ENCODE measurements at regions not wholly inside any gene's neighbourhood (a gene's known extent, or its start where the extent isn't known, plus 50 kb on each side); places are given as distances from the start of the nearest gene placed in this dataset.

DNA sequence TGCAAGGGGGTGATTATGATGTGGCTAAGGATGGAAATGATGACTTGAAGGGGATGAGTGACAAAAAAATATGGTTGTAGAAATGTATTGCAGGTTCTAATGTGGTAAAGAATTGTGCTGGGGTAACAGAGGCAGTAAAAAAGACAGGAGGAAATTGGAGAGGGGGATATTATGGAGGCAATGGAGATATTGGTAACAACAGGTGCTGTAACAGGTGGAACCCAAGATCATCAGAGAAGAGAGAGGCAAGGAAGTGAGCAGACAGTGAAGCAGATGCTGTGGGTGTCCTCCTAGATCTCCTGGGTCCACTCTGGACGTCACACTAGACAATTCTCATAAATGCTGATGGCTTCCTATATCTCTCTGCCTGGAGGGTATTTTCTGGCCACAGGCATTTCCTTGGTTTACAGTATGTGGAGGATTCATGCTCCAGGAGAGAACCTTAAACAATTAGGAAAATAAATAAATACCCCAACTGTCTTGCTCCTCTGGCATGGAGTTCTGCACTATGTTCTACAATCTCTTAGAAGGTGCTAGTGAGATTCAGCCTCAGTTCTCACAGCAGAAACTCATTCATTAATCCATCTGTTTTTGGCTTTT is 620.3 kb upstream of the PLXNA2 start:
- ChIA-PET CTCF (no interaction called here), POLR2A (no interaction called here)
- no peak for DNase-seq (ENCODE audit: extremely low spot score)
- TF ChIP-seq SUZ12 (IDR thresholded peaks at IDR 0.05) = no peak
- no peak for TF ChIP-seq ELF4 (IDR thresholded peaks at IDR 0.05)
- no peak for TF ChIP-seq HDGF (IDR thresholded peaks at IDR 0.05; ENCODE audit: borderline replicate concordance)
- no peak for TF ChIP-seq FOXM1 (IDR thresholded peaks at IDR 0.05; ENCODE audit: borderline replicate concordance)
- TF ChIP-seq CTBP1 (IDR thresholded peaks at IDR 0.05; ENCODE audit: borderline replicate concordance) = no peak
- TF ChIP-seq SP1 (IDR thresholded peaks at IDR 0.05) = no peak
- no peak for TF ChIP-seq L3MBTL2 (conservative IDR thresholded peaks at IDR 0.05)
- TF ChIP-seq LEF1 (IDR thresholded peaks at IDR 0.05; ENCODE audit: borderline replicate concordance) = no peak
- no peak for TF ChIP-seq TARDBP (IDR thresholded peaks at IDR 0.05)
- TF ChIP-seq, protein P1, sequence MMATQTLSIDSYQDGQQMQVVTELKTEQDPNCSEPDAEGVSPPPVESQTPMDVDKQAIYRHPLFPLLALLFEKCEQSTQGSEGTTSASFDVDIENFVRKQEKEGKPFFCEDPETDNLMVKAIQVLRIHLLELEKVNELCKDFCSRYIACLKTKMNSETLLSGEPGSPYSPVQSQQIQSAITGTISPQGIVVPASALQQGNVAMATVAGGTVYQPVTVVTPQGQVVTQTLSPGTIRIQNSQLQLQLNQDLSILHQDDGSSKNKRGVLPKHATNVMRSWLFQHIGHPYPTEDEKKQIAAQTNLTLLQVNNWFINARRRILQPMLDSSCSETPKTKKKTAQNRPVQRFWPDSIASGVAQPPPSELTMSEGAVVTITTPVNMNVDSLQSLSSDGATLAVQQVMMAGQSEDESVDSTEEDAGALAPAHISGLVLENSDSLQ (IDR thresholded peaks at IDR 0.05) = no peak
- TF ChIP-seq FOXK2 (IDR thresholded peaks at IDR 0.05) = no peak
- TF ChIP-seq NFRKB (IDR thresholded peaks at IDR 0.05) = no peak

DNA sequence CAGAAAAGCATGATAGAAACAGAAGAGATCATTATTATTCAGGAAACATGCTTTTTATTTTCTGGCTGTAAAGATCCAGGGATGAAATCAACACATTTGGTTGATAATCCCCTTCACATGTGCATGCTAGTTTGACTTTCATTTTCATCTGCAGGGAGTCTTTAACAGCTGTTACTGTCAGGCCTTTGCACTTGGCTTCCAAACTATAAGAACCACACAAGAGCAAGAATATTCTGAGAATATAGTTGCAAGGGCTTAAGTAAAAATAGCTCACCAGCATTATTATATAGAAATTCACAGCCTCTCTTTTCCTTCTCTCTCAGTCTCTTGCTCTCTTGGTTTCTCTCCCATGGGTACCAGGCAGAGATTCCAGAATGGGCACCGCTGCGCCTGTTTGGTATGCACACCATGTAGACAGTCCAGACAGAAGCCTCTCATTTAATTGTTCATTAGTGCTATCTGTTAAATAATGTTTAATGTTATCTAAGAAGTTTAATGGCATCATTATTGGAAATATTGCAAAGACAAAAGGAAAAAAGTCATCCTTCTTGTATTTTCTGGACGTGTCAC is 622.3 kb upstream of the PLXNA2 start:
- CTCF ChIA-PET = no interaction called here
- no peak for DNase-seq (ENCODE audit: extremely low spot score)
- POLR2A ChIA-PET = no interaction called here
- TF ChIP-seq TARDBP (IDR thresholded peaks at IDR 0.05) (no peak), CTBP1 (IDR thresholded peaks at IDR 0.05; ENCODE audit: borderline replicate concordance) (no peak), HDGF (IDR thresholded peaks at IDR 0.05; ENCODE audit: borderline replicate concordance) (no peak), L3MBTL2 (conservative IDR thresholded peaks at IDR 0.05) (no peak), ARNT (IDR thresholded peaks at IDR 0.05) (no peak), LEF1 (IDR thresholded peaks at IDR 0.05; ENCODE audit: borderline replicate concordance) (no peak), SP1 (IDR thresholded peaks at IDR 0.05) (no peak), NFRKB (IDR thresholded peaks at IDR 0.05) (no peak), ZNF384 (IDR thresholded peaks at IDR 0.05) (no peak), BHLHE40 (IDR thresholded peaks at IDR 0.05; ENCODE audit: borderline replicate concordance) (no peak), ELF4 (IDR thresholded peaks at IDR 0.05) (no peak)
- TF ChIP-seq, protein P1 (IDR thresholded peaks at IDR 0.05) = no peak

DNA sequence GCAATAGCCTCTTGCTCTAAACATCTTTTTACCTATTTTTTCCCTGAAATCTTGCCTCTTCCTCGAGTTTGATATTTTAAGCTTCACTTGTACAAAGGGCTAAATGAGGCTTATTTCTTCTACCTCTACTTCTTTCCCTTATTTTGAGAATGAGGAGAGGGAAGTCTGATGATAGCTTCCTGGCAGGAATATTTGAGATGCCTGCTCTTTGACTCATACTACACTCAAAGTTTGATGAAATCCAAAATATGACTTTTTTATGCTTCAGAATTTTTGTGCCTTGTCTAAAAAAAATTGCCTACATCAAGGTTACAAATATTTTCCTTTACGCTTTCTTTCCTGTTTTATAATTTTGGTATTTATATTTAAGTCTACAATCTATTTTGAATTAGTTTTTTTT is 624.4 kb upstream of the PLXNA2 start:
- POLR2A ChIA-PET = no interaction called here
- DNase-seq (ENCODE audit: extremely low spot score) = no peak
- CTCF ChIA-PET = no interaction called here
- no peak for TF ChIP-seq HDGF (IDR thresholded peaks at IDR 0.05; ENCODE audit: borderline replicate concordance)
- no peak for TF ChIP-seq FOXA1 (IDR thresholded peaks at IDR 0.05)
- TF ChIP-seq SP1 (IDR thresholded peaks at IDR 0.05) = no peak
- no peak for TF ChIP-seq BHLHE40 (IDR thresholded peaks at IDR 0.05; ENCODE audit: borderline replicate concordance)
- TF ChIP-seq TARDBP (IDR thresholded peaks at IDR 0.05) = no peak
- no peak for TF ChIP-seq LEF1 (IDR thresholded peaks at IDR 0.05; ENCODE audit: borderline replicate concordance)
- TF ChIP-seq ZNF384 (IDR thresholded peaks at IDR 0.05) = no peak
- TF ChIP-seq L3MBTL2 (conservative IDR thresholded peaks at IDR 0.05) = no peak
- TF ChIP-seq FOXM1 (IDR thresholded peaks at IDR 0.05; ENCODE audit: borderline replicate concordance) = no peak
- no peak for TF ChIP-seq CTBP1 (IDR thresholded peaks at IDR 0.05; ENCODE audit: borderline replicate concordance)
- TF ChIP-seq ARNT (IDR thresholded peaks at IDR 0.05) = no peak
- TF ChIP-seq, protein P1 (IDR thresholded peaks at IDR 0.05) = no peak
- TF ChIP-seq ELF4 (IDR thresholded peaks at IDR 0.05) = no peak
- TF ChIP-seq FOXK2 (IDR thresholded peaks at IDR 0.05) = no peak
- TF ChIP-seq SUZ12 (IDR thresholded peaks at IDR 0.05) = no peak
- no peak for TF ChIP-seq NFRKB (IDR thresholded peaks at IDR 0.05)

DNA sequence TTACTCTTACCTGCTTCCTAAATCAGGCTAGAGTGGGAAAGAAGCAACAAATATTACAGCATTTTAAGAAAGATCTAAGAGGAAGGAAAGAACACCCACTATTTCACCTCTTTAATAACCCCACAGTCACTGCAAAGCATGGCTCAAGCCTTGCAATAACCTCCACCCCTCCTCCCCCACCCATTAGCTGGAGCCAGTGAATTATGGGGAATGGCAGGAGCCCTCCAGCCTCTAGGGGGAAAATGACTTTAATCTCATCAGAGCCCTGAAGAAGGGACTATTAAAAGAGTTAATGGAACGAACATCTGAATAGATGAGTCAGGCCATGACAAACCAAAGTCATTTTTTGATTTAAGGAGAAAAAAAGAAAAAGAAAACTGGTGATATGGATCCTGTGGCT is 630.7 kb upstream of the PLXNA2 start:
- TF ChIP-seq FOXK2 (IDR thresholded peaks at IDR 0.05) (no peak), FOXA1 (IDR thresholded peaks at IDR 0.05) (no peak), SUZ12 (IDR thresholded peaks at IDR 0.05) (no peak), L3MBTL2 (conservative IDR thresholded peaks at IDR 0.05) (no peak), TARDBP (IDR thresholded peaks at IDR 0.05) (no peak), ARNT (IDR thresholded peaks at IDR 0.05) (no peak)
- ChIA-PET CTCF (no interaction called here), POLR2A (no interaction called here)
- no peak for DNase-seq (ENCODE audit: extremely low spot score)

DNA sequence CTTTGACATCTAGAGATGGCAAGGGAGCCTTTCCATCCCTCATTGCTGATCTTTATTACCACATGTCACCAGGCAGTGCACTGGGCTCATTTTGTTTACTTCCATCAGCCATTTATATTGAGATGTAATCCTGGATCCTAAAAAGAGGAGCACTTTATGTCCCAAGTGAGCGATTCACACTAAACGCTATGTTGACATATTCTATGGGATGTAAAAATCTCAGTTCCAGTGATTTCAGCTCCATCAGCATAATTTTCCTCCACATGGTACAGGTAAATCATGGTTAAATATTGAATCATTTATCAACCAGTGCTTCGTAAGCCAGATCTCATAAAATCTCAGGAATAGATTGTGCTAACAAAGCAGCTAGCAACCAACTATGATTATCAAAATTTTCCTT is 634.8 kb upstream of the PLXNA2 start:
- no peak for DNase-seq (ENCODE audit: extremely low spot score)
- ChIA-PET POLR2A (no interaction called here), CTCF (no interaction called here)
- TF ChIP-seq ZNF384 (IDR thresholded peaks at IDR 0.05) (no peak), FOXA1 (IDR thresholded peaks at IDR 0.05) (no peak), FOXK2 (IDR thresholded peaks at IDR 0.05) (no peak), CTBP1 (IDR thresholded peaks at IDR 0.05; ENCODE audit: borderline replicate concordance) (no peak), FOXM1 (IDR thresholded peaks at IDR 0.05; ENCODE audit: borderline replicate concordance) (no peak), L3MBTL2 (conservative IDR thresholded peaks at IDR 0.05) (no peak), LEF1 (IDR thresholded peaks at IDR 0.05; ENCODE audit: borderline replicate concordance) (no peak), NFRKB (IDR thresholded peaks at IDR 0.05) (no peak), SUZ12 (IDR thresholded peaks at IDR 0.05) (no peak), SP1 (IDR thresholded peaks at IDR 0.05) (no peak), TARDBP (IDR thresholded peaks at IDR 0.05) (no peak), ELF4 (IDR thresholded peaks at IDR 0.05) (no peak), ARNT (IDR thresholded peaks at IDR 0.05) (no peak), HDGF (IDR thresholded peaks at IDR 0.05; ENCODE audit: borderline replicate concordance) (no peak), BHLHE40 (IDR thresholded peaks at IDR 0.05; ENCODE audit: borderline replicate concordance) (no peak)
- TF ChIP-seq, protein P1 (IDR thresholded peaks at IDR 0.05) = no peak
